CD4-positive, alpha-beta T cell (primary cell): ENCODE measurements at regions not wholly inside any gene's neighbourhood (a gene's known extent, or its start where the extent isn't known, plus 50 kb on each side); places are given as distances from the start of the nearest gene placed in this dataset.

Experiments used
- ATAC-seq: fragments of 200-7000 bp; cut with Tn5 transposase; one replicate; pipeline ENCODE4 v1.10.0; 2022; ENCODE audit warnings: mild to moderate bottlenecking; ENCODE audit not compliant: poor library complexity
- CTCF ChIA-PET: fragments of 350-600 bp; sonication (Branson Sonifier 250); formaldehyde crosslinking; loops from one replicate; lab custom pipeline; 2021; ENCODE audit warnings: antibody characterized with exemption, inconsistent platforms; lab: Charles Lee
- POLR2A ChIA-PET: fragments of 350-600 bp; sonication (Branson Sonifier 250); formaldehyde crosslinking; loops from one replicate; lab custom pipeline; 2021; ENCODE audit warnings: antibody characterized with exemption, inconsistent platforms; lab: Charles Lee
- DNase-seq, 14 experiments: peaks; one replicate each; pipeline ENCODE4 v3.0.0-alpha.2; 2013 to 2020; ENCODE audit warnings: mixed read lengths in 2 of 14
- H3K27ac ChIP-seq, 2 donors: one replicate each; pipeline versions ENCODE4 v1.5.1 to v1.7.0; 2013; ENCODE audit warnings: low read length in 2 of 2, low read depth in 1 of 2, mild to moderate bottlenecking in 1 of 2
- H3K27me3 ChIP-seq, 2 experiments: 1 replicate in 1 of 2; 2 replicates in 1 of 2; pipeline versions ENCODE4 v1.6.1 to v1.7.0; 2013; ENCODE audit warnings: low read length in 2 of 2, control low read depth in 1 of 2, mild to moderate bottlenecking in 1 of 2, moderate library complexity in 1 of 2; ENCODE audit not compliant: insufficient read depth in 2 of 2, control insufficient read depth in 1 of 2
- H3K36me3 ChIP-seq: one replicate; pipeline ENCODE4 v1.6.1; 2013; ENCODE audit warnings: low read length, control low read depth; ENCODE audit not compliant: insufficient read depth
- H3K4me1 ChIP-seq: one replicate; pipeline ENCODE4 v1.6.1; 2013; ENCODE audit warnings: low read length, control low read depth; ENCODE audit not compliant: insufficient read depth
- H3K4me3 ChIP-seq: one replicate; pipeline ENCODE4 v1.5.1; 2013; ENCODE audit warnings: mild to moderate bottlenecking, low read length, moderate library complexity
- H3K9me3 ChIP-seq, 2 experiments: 1 replicate in 1 of 2; 2 replicates in 1 of 2; pipeline versions ENCODE4 v1.6.1 to v1.7.0; 2013; ENCODE audit warnings: low read length in 2 of 2, mild to moderate bottlenecking in 2 of 2, control low read depth in 1 of 2, moderate library complexity in 1 of 2; ENCODE audit not compliant: control insufficient read depth in 1 of 2, insufficient read depth in 1 of 2
- H3K27ac Mint-ChIP-seq: one replicate; pipeline ENCODE4 v1.8.0; 2020; ENCODE audit warnings: mixed read lengths
- H3K27me3 Mint-ChIP-seq: one replicate; pipeline ENCODE4 v1.8.0; 2021; ENCODE audit warnings: mixed read lengths
- H3K36me3 Mint-ChIP-seq: one replicate; pipeline ENCODE4 v1.8.0; 2021; ENCODE audit warnings: low read depth, mixed read lengths
- H3K4me1 Mint-ChIP-seq: one replicate; pipeline ENCODE4 v1.8.0; 2021; ENCODE audit warnings: low read depth, mixed read lengths
- H3K4me3 Mint-ChIP-seq: one replicate; pipeline ENCODE4 v1.8.0; 2020; ENCODE audit warnings: mild to moderate bottlenecking, mixed read lengths
- H3K9me3 Mint-ChIP-seq: one replicate; pipeline ENCODE4 v1.8.0; 2020; ENCODE audit warnings: mixed read lengths
- CTCF ChIP-seq: fragments of 200-600 bp; IDR thresholded peaks from one replicate; pipeline ENCODE4 v1.8.0; 2022; ENCODE audit warnings: antibody characterized with exemption, mild to moderate bottlenecking
- intact Hi-C, 2 experiments: fragments of 100-400 bp; cut with DNase I in 1 of 2; cut with micrococcal nuclease in 1 of 2; formaldehyde crosslinking; loops; one replicate each; pipeline versions ENCODE4 v1.15.1 to v1.9.0; 2023 to 2025; cut with DNase I, micrococcal nuclease

- ATAC-seq, result no peak
- intact Hi-C loops, result no loop called here
- CTCF ChIA-PET, result no interaction called here
Measured at GRCh38 chr16:5488581-5488980, 391.0 kb upstream of the EEF2KMT start.

GRCh38 chr16:5487728-5488127 is 390.1 kb upstream of the EEF2KMT start:
- H3K27me3 ChIP-seq, result peaks cover 0 to 4% of the 10 kb centered on the region in 2 experiments
- no peaks in the 10 kb centered on the region for H3K4me1 ChIP-seq
- no peak overlapping the region for H3K27ac ChIP-seq
- POLR2A ChIA-PET, result no interaction called here
- peaks cover 5% of the 10 kb centered on the region for H3K27me3 Mint-ChIP-seq
- H3K9me3 Mint-ChIP-seq, result no peaks in the 10 kb centered on the region
- intact Hi-C loops, result no loop called here
- H3K36me3 Mint-ChIP-seq, result no peaks in the 10 kb centered on the region
- DNase-seq (no peak), ATAC-seq (no peak)
- no peak overlapping the region for H3K4me3 Mint-ChIP-seq
- CTCF ChIA-PET, result no interaction called here
- no peak for TF ChIP-seq CTCF
- no peak overlapping the region for H3K4me3 ChIP-seq
- peaks cover 0 to 15% of the 10 kb centered on the region in 2 experiments for H3K9me3 ChIP-seq
- H3K4me1 Mint-ChIP-seq, result no peaks in the 10 kb centered on the region
- no peak overlapping the region for H3K27ac Mint-ChIP-seq
- no peaks in the 10 kb centered on the region for H3K36me3 ChIP-seq

More at GRCh38 chr16:5488581-5488980, 391.0 kb upstream of the EEF2KMT start:
- no peak for DNase-seq
- TF ChIP-seq CTCF, result no peak
- Histone ChIP-seq H3K27ac (no peak overlapping the region), H3K27me3 (peaks cover 0 to 4% of the 10 kb centered on the region in 2 experiments), H3K4me3 (no peak overlapping the region), H3K9me3 (peaks cover 0 to 15% of the 10 kb centered on the region in 2 experiments), H3K36me3 (no peaks in the 10 kb centered on the region), H3K4me1 (no peaks in the 10 kb centered on the region)
- Mint-ChIP-seq H3K9me3 (no peaks in the 10 kb centered on the region), H3K27me3 (peaks cover 11% of the 10 kb centered on the region), H3K36me3 (no peaks in the 10 kb centered on the region), H3K27ac (no peak overlapping the region), H3K4me1 (no peaks in the 10 kb centered on the region), H3K4me3 (no peak overlapping the region)
- POLR2A ChIA-PET, result no interaction called here

- H3K4me1 Mint-ChIP-seq, result no peaks in the 10 kb centered on the region
- no peak overlapping the region for H3K4me3 ChIP-seq
- ChIA-PET CTCF (no interaction called here), POLR2A (no interaction called here)
- TF ChIP-seq CTCF, result no peak
- no peak overlapping the region for H3K4me3 Mint-ChIP-seq
- H3K27ac Mint-ChIP-seq, result no peak overlapping the region
- peaks cover 0 to 9% of the 10 kb centered on the region in 2 experiments for H3K9me3 ChIP-seq
- no peaks in the 10 kb centered on the region for H3K36me3 ChIP-seq
- no peak for ATAC-seq
- no peaks in the 10 kb centered on the region for H3K9me3 Mint-ChIP-seq
- intact Hi-C loops, result no loop called here
- H3K27me3 Mint-ChIP-seq, result peaks cover 14% of the 10 kb centered on the region
- no peaks in the 10 kb centered on the region for H3K36me3 Mint-ChIP-seq
- no peak overlapping the region for H3K27ac ChIP-seq
- no peaks in the 10 kb centered on the region for H3K4me1 ChIP-seq
- DNase-seq, result no peak
- H3K27me3 ChIP-seq, result no peaks in the 10 kb centered on the region
Measured at GRCh38 chr16:5482256-5482655, 384.7 kb upstream of the EEF2KMT start.
